Hematopoietic multipotent progenitor cell treated with erythropoietin and hydrocortisone succinate and interleukin-3 and kit ligand, for 6 days (in vitro differentiated cells): ENCODE measurements at regions not wholly inside any gene's neighbourhood (a gene's known extent, or its start where the extent isn't known, plus 50 kb on each side); places are given as distances from the start of the nearest gene placed in this dataset.
"Not testable (repeated sequence)": the region's sequence is repeated elsewhere in the genome, so short reads cannot be mapped to it uniquely, and the experiment has no call there.

Experiments
- DNase-seq: peaks from one replicate; pipeline ENCODE4 v3.0.0-alpha.2; 2015

- no peak for DNase-seq
These were observed 552.8 kb upstream of the COBL start for GRCh38 chr7:51869452-51869851.

GRCh38 chr7:51867117-51867516 is 550.5 kb upstream of the COBL start:
- no peak for DNase-seq

- DNase-seq = no peak
These were observed 543.7 kb upstream of the COBL start for GRCh38 chr7:51860305-51860704.

- no peak for DNase-seq
These were observed 533.5 kb upstream of the COBL start for GRCh38 chr7:51850126-51850525.

- no peak for DNase-seq
These were observed 531.0 kb upstream of the COBL start for GRCh38 chr7:51847461-51848134.

GRCh38 chr7:51839130-51839529 is 522.5 kb upstream of the COBL start:
- DNase-seq = not testable (repeated sequence)

GRCh38 chr7:51827631-51828030 is 511.0 kb upstream of the COBL start:
- no peak for DNase-seq

- DNase-seq = no peak
These were observed 507.4 kb upstream of the COBL start for GRCh38 chr7:51824050-51824449.

GRCh38 chr7:51823437-51823836 is 506.8 kb upstream of the COBL start:
- DNase-seq = no peak

- DNase-seq = no peak
These were observed 501.2 kb upstream of the COBL start for GRCh38 chr7:51817694-51818225.

GRCh38 chr7:51805783-51806431 is 489.3 kb upstream of the COBL start:
- not testable (repeated sequence) for DNase-seq

- DNase-seq = no peak
These were observed 486.1 kb upstream of the COBL start for GRCh38 chr7:51802718-51803117.

- DNase-seq = no peak
These were observed 480.8 kb upstream of the COBL start for GRCh38 chr7:51797371-51797770.

- DNase-seq = no peak
These were observed 476.2 kb upstream of the COBL start for GRCh38 chr7:51792796-51793195.

- no peak for DNase-seq
These were observed 472.9 kb upstream of the COBL start for GRCh38 chr7:51789489-51789888.

GRCh38 chr7:51786284-51786683 is 469.7 kb upstream of the COBL start:
- no peak for DNase-seq

- no peak for DNase-seq
These were observed 469.3 kb upstream of the COBL start for GRCh38 chr7:51785876-51786275.

GRCh38 chr7:51785171-51785570 is 468.6 kb upstream of the COBL start:
- no peak for DNase-seq

GRCh38 chr7:51783241-51783640 is 466.6 kb upstream of the COBL start:
- no peak for DNase-seq

GRCh38 chr7:51778121-51778520 is 461.5 kb upstream of the COBL start:
- no peak for DNase-seq

GRCh38 chr7:51774178-51774577 is 457.6 kb upstream of the COBL start:
- no peak for DNase-seq

GRCh38 chr7:51772190-51772589 is 455.6 kb upstream of the COBL start:
- no peak for DNase-seq

- no peak for DNase-seq
These were observed 448.4 kb upstream of the COBL start for GRCh38 chr7:51764976-51765375.

- no peak for DNase-seq
These were observed 443.4 kb upstream of the COBL start for GRCh38 chr7:51759985-51760384.

- no peak for DNase-seq
These were observed 441.4 kb upstream of the COBL start for GRCh38 chr7:51757960-51758359.
